Right cardiac atrium (tissue), 5 donors: ENCODE measurements at regions not wholly inside any gene's neighbourhood (a gene's known extent, or its start where the extent isn't known, plus 50 kb on each side); places are given as distances from the start of the nearest gene placed in this dataset.
A peak's percentile ranks its signal among the peaks of the same experiment; 100 is the strongest.

ENCODE experiments used
- ATAC-seq, 2 donors: fragments of 200-7000 bp; cut with Tn5 transposase; one replicate each; pipeline versions ENCODE4 v1.8.0 to v1.9.1; 2020; ENCODE audit warnings: moderate library complexity in 2 of 2, mild to moderate bottlenecking in 1 of 2
- DNase-seq, 3 donors: peaks; one replicate each; pipeline ENCODE4 v3.0.0-alpha.2; 2020
- H3K27ac ChIP-seq: one replicate; pipeline ENCODE4 v1.5.1; 2013; ENCODE audit warnings: mild to moderate bottlenecking, low read length, control low read depth, moderate library complexity
- H3K27me3 ChIP-seq: one replicate; pipeline ENCODE4 v1.6.1; 2013; ENCODE audit not compliant: control insufficient read depth, insufficient read depth
- H3K4me1 ChIP-seq: one replicate; pipeline ENCODE4 v1.6.1; 2013; ENCODE audit warnings: low read length; ENCODE audit not compliant: control insufficient read depth, insufficient read depth
- H3K4me3 ChIP-seq: one replicate; pipeline ENCODE4 v1.5.1; 2013; ENCODE audit warnings: low read length, control low read depth
- H3K9me3 ChIP-seq: one replicate; pipeline ENCODE4 v1.6.1; 2013; ENCODE audit warnings: low read length; ENCODE audit not compliant: control insufficient read depth
- WGBS: extraction: QIAGEN DNeasy Blood & Tissue Kit; methylation state at CpG from one replicate; pipeline ENCODE4 v1.1.7; 2013; 5-methylcytosine and 5-hydroxymethylcytosine counted together
- intact Hi-C, 4 donors: fragments of 100-400 bp; cut with DNase I; formaldehyde crosslinking; loops; one replicate each; pipeline versions ENCODE4 v1.11.0 to v1.14.0; 2022 to 2023
- donor health status: healthy with polysubstance abuse.
- donor health status: DM: no; HTN: yes; CAD: no.
- donor health status: DM: no; HTN: no; CAD: no.
- donor health status: DM: no; HTN: yes; CAD: no; lungs with severe emphysema.
- donor health status: DM: yes; HTN: yes; CAD: no.

DNA sequence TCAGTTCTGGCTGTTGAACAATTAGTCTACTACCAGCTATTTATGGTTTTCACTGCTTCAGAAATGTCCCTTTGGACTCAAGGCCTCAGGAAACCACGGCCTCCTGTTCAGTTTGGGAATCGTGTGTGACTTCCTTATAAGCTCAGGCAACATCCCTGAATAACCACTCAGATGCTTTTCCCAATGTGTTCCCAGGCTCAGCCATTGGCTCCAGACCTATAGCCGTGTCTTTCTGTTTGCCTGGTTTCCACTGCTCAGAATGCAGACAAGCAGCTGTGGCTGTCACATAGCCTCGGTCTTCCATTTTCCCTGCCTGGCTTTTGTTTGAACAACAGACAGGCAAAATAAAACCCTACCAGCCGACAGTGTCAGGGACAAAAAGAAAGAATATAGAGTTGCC lies 63.2 kb upstream of the ATP2B2 start:
- Histone ChIP-seq H3K27ac (no peak overlapping the region), H3K27me3 (no peaks in the 10 kb centered on the region), H3K4me1 (peaks cover 2% of the 10 kb centered on the region), H3K9me3 (no peaks in the 10 kb centered on the region), H3K4me3 (no peak overlapping the region)
- no peak for ATAC-seq
- 53% methylated on average over 5 of the region's 5 CpGs for WGBS
- DNase-seq: no peak
- intact Hi-C loops: no loop called here

GRCh38 chr3:10570196-10570946 lies 65.0 kb upstream of the ATP2B2 start:
- peak; percentile 57 to 75 for ATAC-seq
- DNase-seq: peak; percentile 46 to 76 (median 73)
- H3K4me1 ChIP-seq: peaks cover 2% of the 10 kb centered on the region
- 67% methylated on average over 11 of the region's 11 CpGs for WGBS
- intact Hi-C loops: no loop called here
- H3K9me3 ChIP-seq: no peaks in the 10 kb centered on the region
- no peaks in the 10 kb centered on the region for H3K27me3 ChIP-seq
- H3K4me3 ChIP-seq: no peak overlapping the region
- H3K27ac ChIP-seq: no peak overlapping the region

- Histone ChIP-seq H3K9me3 (no peaks in the 10 kb centered on the region), H3K27me3 (no peaks in the 10 kb centered on the region), H3K4me1 (peaks cover 2% of the 10 kb centered on the region), H3K4me3 (no peak overlapping the region), H3K27ac (no peak overlapping the region)
- 70% methylated on average over 6 of the region's 6 CpGs for WGBS
- DNase-seq (no peak), ATAC-seq (no peak)
- intact Hi-C loops: no loop called here
These were observed 68.8 kb upstream of the ATP2B2 start for GRCh38 chr3:10574101-10574620.

DNA sequence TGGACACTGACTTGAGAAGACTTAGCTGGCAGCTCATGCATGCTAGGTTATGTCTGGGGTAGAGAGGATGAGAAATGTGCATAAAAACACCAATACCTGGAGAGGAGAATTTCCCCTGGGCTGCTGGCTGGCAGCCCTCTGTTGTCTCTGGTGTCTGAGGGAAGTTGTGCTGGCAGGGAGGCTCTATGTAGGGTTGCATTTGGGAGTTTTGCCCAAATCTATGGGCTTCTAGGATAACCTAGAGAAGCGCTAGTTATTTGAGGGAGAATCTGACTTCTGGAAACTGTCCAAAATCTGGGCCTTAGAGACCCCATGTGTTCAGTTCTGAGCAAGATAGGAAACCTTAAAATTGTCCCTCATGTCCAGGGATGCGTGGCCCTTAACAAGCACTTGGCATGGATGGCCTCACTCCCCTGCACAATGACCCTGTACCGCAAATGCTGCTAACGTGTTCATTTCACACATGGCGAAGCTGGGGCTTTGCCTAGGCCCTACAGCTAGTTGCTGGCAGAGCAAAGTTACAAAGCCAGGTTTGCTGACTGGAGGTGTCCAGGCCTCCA lies 70.3 kb upstream of the ATP2B2 start:
- Histone ChIP-seq H3K9me3 (no peaks in the 10 kb centered on the region), H3K4me1 (peaks cover 2% of the 10 kb centered on the region), H3K27ac (no peak overlapping the region), H3K4me3 (no peak overlapping the region), H3K27me3 (no peaks in the 10 kb centered on the region)
- intact Hi-C loops: no loop called here
- 74% methylated on average over 5 of the region's 5 CpGs for WGBS
- DNase-seq (no peak), ATAC-seq (no peak)

GRCh38 chr3:10577486-10577885 lies 72.1 kb upstream of the ATP2B2 start:
- DNase-seq: peak in 1 of 3 donors; percentile 53
- H3K27me3 ChIP-seq: no peaks in the 10 kb centered on the region
- no peak overlapping the region for H3K4me3 ChIP-seq
- 37% methylated on average over 7 of the region's 7 CpGs for WGBS
- ATAC-seq: peak in 1 of 2 donors; percentile 40
- H3K9me3 ChIP-seq: no peaks in the 10 kb centered on the region
- intact Hi-C loops: no loop called here
- no peaks in the 10 kb centered on the region for H3K4me1 ChIP-seq
- H3K27ac ChIP-seq: no peak overlapping the region

GRCh38 chr3:10580426-10580825 lies 75.0 kb upstream of the ATP2B2 start:
- 64% methylated on average over 8 of the region's 8 CpGs for WGBS
- H3K4me3 ChIP-seq: no peak overlapping the region
- H3K27ac ChIP-seq: no peak overlapping the region
- ATAC-seq (no peak), DNase-seq (no peak)
- intact Hi-C loops: no loop called here
- no peaks in the 10 kb centered on the region for H3K9me3 ChIP-seq
- H3K4me1 ChIP-seq: no peaks in the 10 kb centered on the region
- H3K27me3 ChIP-seq: no peaks in the 10 kb centered on the region

GRCh38 chr3:10581251-10581650 lies 75.9 kb upstream of the ATP2B2 start:
- no peaks in the 10 kb centered on the region for H3K9me3 ChIP-seq
- ATAC-seq: no peak
- no peaks in the 10 kb centered on the region for H3K4me1 ChIP-seq
- intact Hi-C loops: no loop called here
- H3K27me3 ChIP-seq: no peaks in the 10 kb centered on the region
- no peak overlapping the region for H3K4me3 ChIP-seq
- no peak for DNase-seq
- H3K27ac ChIP-seq: no peak overlapping the region
- WGBS: 59% methylated on average over 5 of the region's 5 CpGs

DNA sequence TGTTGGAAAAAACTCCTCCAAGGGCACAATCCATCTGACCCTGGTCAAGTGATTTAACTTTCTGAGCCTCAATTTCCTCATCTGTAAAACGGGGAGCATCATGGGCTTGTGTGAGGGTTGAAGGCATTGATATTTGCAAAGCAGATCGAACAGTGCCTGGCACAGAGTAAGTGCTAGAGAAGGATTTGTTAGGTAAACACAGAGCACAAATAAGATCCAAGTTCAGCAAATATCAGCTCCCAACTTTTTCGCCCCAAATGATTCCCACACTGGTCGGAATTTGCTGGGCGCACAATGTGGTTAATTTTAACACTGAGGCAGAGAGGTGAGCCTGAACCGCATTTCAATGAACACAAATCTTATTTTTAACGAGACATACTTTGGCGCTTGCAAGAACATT lies 76.3 kb upstream of the ATP2B2 start:
- 85% methylated on average over 8 of the region's 8 CpGs for WGBS
- intact Hi-C loops: no loop called here
- ATAC-seq (no peak), DNase-seq (no peak)
- Histone ChIP-seq H3K9me3 (no peaks in the 10 kb centered on the region), H3K4me1 (no peaks in the 10 kb centered on the region), H3K27ac (no peak overlapping the region), H3K4me3 (no peak overlapping the region), H3K27me3 (no peaks in the 10 kb centered on the region)

GRCh38 chr3:10582733-10583132 lies 77.3 kb upstream of the ATP2B2 start:
- Histone ChIP-seq H3K4me3 (no peak overlapping the region), H3K27me3 (no peaks in the 10 kb centered on the region), H3K27ac (no peak overlapping the region), H3K9me3 (no peaks in the 10 kb centered on the region), H3K4me1 (no peaks in the 10 kb centered on the region)
- ATAC-seq (no peak), DNase-seq (no peak)
- WGBS: 68% methylated on average over 3 of the region's 3 CpGs
- intact Hi-C loops: no loop called here

DNA sequence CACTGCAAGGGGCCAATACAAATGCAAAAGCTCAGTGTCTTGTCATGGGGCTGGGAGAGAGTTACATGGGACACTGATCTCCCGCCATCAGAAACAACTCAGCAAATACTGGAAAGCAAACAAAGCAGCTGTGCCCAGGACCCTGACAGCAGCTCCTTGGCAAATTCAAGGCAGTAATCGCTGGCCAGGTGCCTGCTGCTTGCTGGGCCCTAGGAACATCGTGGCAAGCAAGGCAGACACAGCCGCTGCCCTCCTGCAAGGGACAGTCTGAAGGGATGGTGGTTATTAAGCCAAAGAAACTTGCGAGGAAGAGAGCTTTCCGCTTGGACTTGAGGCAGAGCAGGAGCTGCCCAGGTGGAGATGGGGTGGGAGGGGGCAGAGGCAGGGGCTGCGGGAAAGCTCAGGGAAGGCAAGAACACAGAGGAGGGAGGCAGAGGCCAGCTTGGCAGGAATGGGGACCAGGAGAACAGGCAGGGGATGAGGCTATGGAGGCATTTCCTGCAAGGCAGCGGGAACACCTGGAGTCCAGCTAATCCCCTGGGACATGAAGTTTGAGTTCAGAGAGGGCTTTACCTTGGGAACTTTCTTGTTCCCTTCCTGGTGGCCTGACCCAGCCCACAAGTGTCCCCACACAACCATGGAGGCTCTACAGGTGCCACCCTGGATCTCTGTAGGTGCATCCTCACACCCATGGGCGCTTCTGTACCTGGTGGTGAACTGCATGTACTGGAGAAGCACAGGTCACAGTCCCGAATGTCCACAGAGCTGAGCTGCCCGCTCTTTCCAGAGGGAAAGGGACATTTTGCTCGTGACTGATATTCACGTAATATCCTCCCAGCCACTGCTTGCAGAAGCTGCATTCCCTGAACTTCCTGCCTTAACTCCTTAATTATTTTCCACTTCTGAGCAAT lies 78.7 kb upstream of the ATP2B2 start:
- Histone ChIP-seq H3K4me3 (no peak overlapping the region), H3K27me3 (no peaks in the 10 kb centered on the region), H3K9me3 (no peaks in the 10 kb centered on the region), H3K4me1 (no peaks in the 10 kb centered on the region), H3K27ac (no peak overlapping the region)
- WGBS: 60% methylated on average over 13 of the region's 13 CpGs
- intact Hi-C loops: no loop called here
- ATAC-seq (no peak), DNase-seq (no peak)

DNA sequence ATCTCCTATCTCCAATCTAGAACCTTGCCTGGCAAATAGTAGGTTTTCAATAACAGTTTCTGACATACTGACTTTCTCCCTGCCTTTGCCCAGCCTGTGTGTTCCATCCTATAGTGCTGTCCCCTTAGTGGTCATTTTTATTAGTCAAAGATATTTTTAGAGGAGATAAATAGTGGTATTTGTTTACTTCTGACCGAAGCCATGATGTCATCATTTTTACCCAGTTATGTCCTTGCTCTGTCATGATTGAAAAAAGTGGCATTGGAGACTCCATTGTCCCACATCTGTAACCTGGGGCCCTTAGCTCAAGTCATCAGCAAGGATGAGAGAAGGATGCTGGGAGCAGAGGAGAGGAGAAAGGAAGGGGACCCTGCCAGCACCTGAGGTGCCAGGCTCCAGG lies 80.6 kb upstream of the ATP2B2 start:
- Histone ChIP-seq H3K4me3 (no peak overlapping the region), H3K4me1 (no peaks in the 10 kb centered on the region), H3K27me3 (no peaks in the 10 kb centered on the region), H3K27ac (no peak overlapping the region), H3K9me3 (no peaks in the 10 kb centered on the region)
- DNase-seq (no peak), ATAC-seq (no peak)
- intact Hi-C loops: no loop called here
- WGBS: 55% methylated on average over 1 of the region's 1 CpG
